ENCODE measurements at regions not wholly inside any gene's neighbourhood (a gene's known extent, or its start where the extent isn't known, plus 50 kb on each side); places are given as distances from the start of the nearest gene placed in this dataset.

DNA sequence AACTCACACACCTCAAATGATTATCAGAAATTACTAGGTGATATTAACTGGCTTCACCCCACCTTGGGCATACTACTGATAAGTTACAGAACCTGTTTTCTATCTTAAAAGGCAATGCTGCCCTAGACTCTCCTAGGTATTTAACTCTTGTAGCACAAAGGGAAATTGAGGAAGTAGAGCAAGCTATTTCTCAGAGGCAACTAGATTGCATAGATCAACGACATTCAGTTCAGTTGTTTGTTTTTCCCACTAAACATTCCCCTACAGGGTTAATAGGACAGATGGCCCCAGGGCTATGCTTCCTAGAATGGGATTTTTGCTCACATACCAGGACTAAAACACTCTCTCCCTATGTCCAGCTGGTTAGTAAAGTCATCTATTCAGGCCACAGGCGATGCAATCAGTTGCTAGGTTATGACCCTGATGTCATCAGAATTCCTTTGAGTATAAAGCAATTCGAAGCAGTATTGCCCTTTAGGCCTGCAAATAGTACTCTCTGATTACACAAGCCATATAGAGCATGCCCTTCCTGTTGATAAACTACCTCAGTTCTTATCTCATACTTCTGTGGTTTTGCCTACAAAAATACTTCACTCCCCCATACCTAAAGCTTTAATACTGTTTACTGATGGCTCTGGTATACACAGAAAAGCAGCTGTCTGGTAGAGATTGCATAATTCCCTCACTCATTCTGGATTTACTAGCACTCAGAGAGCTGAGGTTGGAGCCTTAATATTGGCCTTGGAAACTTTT is 67.4 kb upstream of the ASCC3 start:
- Mint-ChIP-seq H3K27me3 (ENCODE audit: insufficient read depth, low read depth, poor library complexity) (no peaks in the 10 kb centered on the region), H3K4me1 (no peaks in the 10 kb centered on the region; the same call in 2 of the 3 replicates), H3K4me3 (no peak overlapping the region), H3K9me3 (peaks cover 32% of the 10 kb centered on the region), H3K36me3 (ENCODE audit: low read depth) (peaks cover 16% of the 10 kb centered on the region; the same call in 2 of the 3 replicates), H3K27ac (no peak overlapping the region)
- ATAC-seq (no peak), DNase-seq (ENCODE audit: low spot score) (no peak)
- no peaks in the 10 kb centered on the region for H3K79me2 ChIP-seq (replicated peaks; ENCODE audit: insufficient read depth)
- H3K4me3 ChIP-seq, result no peak overlapping the region
- H2AFZ ChIP-seq, result no peak overlapping the region
- no peaks in the 10 kb centered on the region for H3K27me3 ChIP-seq (ENCODE audit: insufficient read depth)
- H3K9me2 ChIP-seq (ENCODE audit: insufficient read depth), result no peaks in the 10 kb centered on the region
- no peaks in the 10 kb centered on the region for H4K20me1 ChIP-seq (replicated peaks; ENCODE audit: insufficient read depth)
- H3F3A ChIP-seq (replicated peaks; ENCODE audit: low read depth), result no peaks in the 10 kb centered on the region
- no peak overlapping the region for H3K27ac ChIP-seq (ENCODE audit: low read depth)
- no peaks in the 10 kb centered on the region; the same call in 1 of the 2 replicates for H3K36me3 ChIP-seq (ENCODE audit: insufficient read depth)
- TF ChIP-seq ZNF114 (CRISPR knock-in tag; IDR thresholded peaks at IDR 0.05), result no peak
- no peak for TF ChIP-seq CREB1 (CRISPR knock-in tag; IDR thresholded peaks at IDR 0.05; ENCODE audit: low read depth)
- no peak for TF ChIP-seq STAT1 (IDR thresholded peaks at IDR 0.05; ENCODE audit: unreplicated experiment)
- TF ChIP-seq POLR2AphosphoS5 (IDR thresholded peaks at IDR 0.05; ENCODE audit: low read depth), result no peak
- TF ChIP-seq EZH2 (IDR thresholded peaks at IDR 0.05; ENCODE audit: low read depth, unreplicated experiment), result no peak
- TF ChIP-seq, protein P1, sequence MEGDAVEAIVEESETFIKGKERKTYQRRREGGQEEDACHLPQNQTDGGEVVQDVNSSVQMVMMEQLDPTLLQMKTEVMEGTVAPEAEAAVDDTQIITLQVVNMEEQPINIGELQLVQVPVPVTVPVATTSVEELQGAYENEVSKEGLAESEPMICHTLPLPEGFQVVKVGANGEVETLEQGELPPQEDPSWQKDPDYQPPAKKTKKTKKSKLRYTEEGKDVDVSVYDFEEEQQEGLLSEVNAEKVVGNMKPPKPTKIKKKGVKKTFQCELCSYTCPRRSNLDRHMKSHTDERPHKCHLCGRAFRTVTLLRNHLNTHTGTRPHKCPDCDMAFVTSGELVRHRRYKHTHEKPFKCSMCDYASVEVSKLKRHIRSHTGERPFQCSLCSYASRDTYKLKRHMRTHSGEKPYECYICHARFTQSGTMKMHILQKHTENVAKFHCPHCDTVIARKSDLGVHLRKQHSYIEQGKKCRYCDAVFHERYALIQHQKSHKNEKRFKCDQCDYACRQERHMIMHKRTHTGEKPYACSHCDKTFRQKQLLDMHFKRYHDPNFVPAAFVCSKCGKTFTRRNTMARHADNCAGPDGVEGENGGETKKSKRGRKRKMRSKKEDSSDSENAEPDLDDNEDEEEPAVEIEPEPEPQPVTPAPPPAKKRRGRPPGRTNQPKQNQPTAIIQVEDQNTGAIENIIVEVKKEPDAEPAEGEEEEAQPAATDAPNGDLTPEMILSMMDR (conservative IDR thresholded peaks at IDR 0.05; ENCODE audit: low read depth in 2 of 2), result no peak
- TF ChIP-seq, protein P2, sequence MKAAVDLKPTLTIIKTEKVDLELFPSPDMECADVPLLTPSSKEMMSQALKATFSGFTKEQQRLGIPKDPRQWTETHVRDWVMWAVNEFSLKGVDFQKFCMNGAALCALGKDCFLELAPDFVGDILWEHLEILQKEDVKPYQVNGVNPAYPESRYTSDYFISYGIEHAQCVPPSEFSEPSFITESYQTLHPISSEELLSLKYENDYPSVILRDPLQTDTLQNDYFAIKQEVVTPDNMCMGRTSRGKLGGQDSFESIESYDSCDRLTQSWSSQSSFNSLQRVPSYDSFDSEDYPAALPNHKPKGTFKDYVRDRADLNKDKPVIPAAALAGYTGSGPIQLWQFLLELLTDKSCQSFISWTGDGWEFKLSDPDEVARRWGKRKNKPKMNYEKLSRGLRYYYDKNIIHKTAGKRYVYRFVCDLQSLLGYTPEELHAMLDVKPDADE (IDR thresholded peaks at IDR 0.05), result no peak
- no peak for TF ChIP-seq NANOG (IDR thresholded peaks at IDR 0.05; ENCODE audit: borderline replicate concordance)
- H3K4me1 ChIP-seq (ENCODE audit: insufficient read depth), result no peaks in the 10 kb centered on the region
- no peak overlapping the region for H3K4me2 ChIP-seq

DNA sequence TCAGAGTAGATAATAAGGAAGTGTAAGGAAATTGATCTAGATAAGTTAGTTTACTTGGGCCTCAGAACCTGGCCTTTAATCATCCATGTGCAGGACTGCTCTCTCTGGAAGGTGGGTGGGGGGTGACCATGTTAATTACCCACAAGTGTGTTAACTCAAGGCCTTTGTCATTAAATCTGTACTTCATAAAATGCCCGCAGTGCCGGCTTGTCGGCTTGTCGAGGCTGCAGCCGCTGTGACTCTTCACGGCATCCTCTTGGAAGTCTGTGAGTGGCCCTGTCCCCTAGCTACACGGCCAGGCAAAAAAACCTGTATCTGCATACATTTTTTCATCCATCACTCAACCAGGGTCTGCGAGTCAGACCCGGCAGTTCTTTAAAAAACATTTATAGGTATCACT is 70.9 kb upstream of the ASCC3 start:
- no peaks in the 10 kb centered on the region for H3K27me3 ChIP-seq (ENCODE audit: insufficient read depth)
- no peaks in the 10 kb centered on the region for H3K9me2 ChIP-seq (ENCODE audit: insufficient read depth)
- H3K4me1 ChIP-seq (ENCODE audit: insufficient read depth), result no peaks in the 10 kb centered on the region
- no peaks in the 10 kb centered on the region for H3K79me2 ChIP-seq (replicated peaks; ENCODE audit: insufficient read depth)
- no peak for DNase-seq (ENCODE audit: low spot score)
- H3K4me2 ChIP-seq, result no peak overlapping the region
- H2AFZ ChIP-seq, result no peak overlapping the region
- Mint-ChIP-seq H3K9me3 (peaks cover 10% of the 10 kb centered on the region), H3K4me1 (no peaks in the 10 kb centered on the region), H3K36me3 (ENCODE audit: low read depth) (peaks cover 6% of the 10 kb centered on the region; the same call in 1 of the 3 replicates), H3K27ac (no peak overlapping the region), H3K4me3 (no peak overlapping the region), H3K27me3 (ENCODE audit: insufficient read depth, low read depth, poor library complexity) (no peaks in the 10 kb centered on the region)
- H4K20me1 ChIP-seq (replicated peaks; ENCODE audit: insufficient read depth), result no peaks in the 10 kb centered on the region
- no peak overlapping the region for H3K4me3 ChIP-seq
- no peaks in the 10 kb centered on the region for H3F3A ChIP-seq (replicated peaks; ENCODE audit: low read depth)
- ATAC-seq, result no peak
- H3K27ac ChIP-seq (ENCODE audit: low read depth), result no peak overlapping the region
- no peaks in the 10 kb centered on the region for H3K36me3 ChIP-seq (ENCODE audit: insufficient read depth)
- TF ChIP-seq NANOG (IDR thresholded peaks at IDR 0.05; ENCODE audit: borderline replicate concordance), result no peak
- TF ChIP-seq, protein P1 (conservative IDR thresholded peaks at IDR 0.05; ENCODE audit: low read depth in 2 of 2), result no peak
- TF ChIP-seq EZH2phosphoT487 (IDR thresholded peaks at IDR 0.05; ENCODE audit: unreplicated experiment), result no peak
- TF ChIP-seq, protein P3, sequence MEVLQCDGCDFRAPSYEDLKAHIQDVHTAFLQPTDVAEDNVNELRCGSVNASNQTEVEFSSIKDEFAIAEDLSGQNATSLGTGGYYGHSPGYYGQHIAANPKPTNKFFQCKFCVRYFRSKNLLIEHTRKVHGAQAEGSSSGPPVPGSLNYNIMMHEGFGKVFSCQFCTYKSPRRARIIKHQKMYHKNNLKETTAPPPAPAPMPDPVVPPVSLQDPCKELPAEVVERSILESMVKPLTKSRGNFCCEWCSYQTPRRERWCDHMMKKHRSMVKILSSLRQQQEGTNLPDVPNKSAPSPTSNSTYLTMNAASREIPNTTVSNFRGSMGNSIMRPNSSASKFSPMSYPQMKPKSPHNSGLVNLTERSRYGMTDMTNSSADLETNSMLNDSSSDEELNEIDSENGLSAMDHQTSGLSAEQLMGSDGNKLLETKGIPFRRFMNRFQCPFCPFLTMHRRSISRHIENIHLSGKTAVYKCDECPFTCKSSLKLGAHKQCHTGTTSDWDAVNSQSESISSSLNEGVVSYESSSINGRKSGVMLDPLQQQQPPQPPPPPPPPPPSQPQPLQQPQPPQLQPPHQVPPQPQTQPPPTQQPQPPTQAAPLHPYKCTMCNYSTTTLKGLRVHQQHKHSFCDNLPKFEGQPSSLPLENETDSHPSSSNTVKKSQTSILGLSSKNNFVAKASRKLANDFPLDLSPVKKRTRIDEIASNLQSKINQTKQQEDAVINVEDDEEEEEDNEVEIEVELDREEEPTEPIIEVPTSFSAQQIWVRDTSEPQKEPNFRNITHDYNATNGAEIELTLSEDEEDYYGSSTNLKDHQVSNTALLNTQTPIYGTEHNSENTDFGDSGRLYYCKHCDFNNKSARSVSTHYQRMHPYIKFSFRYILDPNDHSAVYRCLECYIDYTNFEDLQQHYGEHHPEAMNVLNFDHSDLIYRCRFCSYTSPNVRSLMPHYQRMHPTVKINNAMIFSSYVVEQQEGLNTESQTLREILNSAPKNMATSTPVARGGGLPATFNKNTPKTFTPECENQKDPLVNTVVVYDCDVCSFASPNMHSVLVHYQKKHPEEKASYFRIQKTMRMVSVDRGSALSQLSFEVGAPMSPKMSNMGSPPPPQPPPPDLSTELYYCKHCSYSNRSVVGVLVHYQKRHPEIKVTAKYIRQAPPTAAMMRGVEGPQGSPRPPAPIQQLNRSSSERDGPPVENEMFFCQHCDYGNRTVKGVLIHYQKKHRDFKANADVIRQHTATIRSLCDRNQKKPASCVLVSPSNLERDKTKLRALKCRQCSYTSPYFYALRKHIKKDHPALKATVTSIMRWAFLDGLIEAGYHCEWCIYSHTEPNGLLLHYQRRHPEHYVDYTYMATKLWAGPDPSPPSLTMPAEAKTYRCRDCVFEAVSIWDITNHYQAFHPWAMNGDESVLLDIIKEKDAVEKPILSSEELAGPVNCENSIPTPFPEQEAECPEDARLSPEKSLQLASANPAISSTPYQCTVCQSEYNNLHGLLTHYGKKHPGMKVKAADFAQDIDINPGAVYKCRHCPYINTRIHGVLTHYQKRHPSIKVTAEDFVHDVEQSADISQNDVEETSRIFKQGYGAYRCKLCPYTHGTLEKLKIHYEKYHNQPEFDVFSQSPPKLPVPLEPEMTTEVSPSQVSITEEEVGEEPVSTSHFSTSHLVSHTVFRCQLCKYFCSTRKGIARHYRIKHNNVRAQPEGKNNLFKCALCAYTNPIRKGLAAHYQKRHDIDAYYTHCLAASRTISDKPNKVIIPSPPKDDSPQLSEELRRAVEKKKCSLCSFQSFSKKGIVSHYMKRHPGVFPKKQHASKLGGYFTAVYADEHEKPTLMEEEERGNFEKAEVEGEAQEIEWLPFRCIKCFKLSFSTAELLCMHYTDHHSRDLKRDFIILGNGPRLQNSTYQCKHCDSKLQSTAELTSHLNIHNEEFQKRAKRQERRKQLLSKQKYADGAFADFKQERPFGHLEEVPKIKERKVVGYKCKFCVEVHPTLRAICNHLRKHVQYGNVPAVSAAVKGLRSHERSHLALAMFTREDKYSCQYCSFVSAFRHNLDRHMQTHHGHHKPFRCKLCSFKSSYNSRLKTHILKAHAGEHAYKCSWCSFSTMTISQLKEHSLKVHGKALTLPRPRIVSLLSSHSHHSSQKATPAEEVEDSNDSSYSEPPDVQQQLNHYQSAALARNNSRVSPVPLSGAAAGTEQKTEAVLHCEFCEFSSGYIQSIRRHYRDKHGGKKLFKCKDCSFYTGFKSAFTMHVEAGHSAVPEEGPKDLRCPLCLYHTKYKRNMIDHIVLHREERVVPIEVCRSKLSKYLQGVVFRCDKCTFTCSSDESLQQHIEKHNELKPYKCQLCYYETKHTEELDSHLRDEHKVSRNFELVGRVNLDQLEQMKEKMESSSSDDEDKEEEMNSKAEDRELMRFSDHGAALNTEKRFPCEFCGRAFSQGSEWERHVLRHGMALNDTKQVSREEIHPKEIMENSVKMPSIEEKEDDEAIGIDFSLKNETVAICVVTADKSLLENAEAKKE (CRISPR knock-in tag; IDR thresholded peaks at IDR 0.05), result no peak
